ENCODE measurements at regions not wholly inside any gene's neighbourhood (a gene's known extent, or its start where the extent isn't known, plus 50 kb on each side); places are given as distances from the start of the nearest gene placed in this dataset.
A peak's percentile ranks its signal among the peaks of the same experiment; 100 is the strongest.

DNA sequence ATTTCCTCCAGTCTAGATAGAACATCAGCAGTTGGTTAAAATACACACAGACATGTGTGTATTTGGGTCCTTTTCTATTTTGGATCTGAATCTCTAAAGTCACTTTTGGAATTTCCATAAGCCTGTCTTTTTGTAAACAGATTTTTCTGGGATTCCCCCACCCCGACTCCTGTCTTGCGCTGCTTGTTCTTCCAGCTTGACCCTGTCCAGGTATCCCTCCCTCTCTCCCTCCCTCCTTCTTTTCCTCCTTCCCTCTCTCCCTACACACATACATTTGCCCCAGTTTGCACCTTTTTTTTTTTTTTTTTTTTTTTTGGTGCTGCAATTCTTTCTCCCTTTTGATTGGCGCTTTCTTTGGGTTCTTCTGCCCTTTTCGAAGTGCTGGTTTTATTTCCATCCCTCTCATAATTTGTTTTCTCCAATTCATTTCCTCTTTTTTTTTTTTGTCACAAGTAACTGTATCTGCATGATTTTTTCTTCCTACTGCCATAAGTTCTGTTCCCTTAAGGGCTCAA, 114.8 kb upstream of the SERTAD2 start:
- no peak for ATAC-seq

DNA sequence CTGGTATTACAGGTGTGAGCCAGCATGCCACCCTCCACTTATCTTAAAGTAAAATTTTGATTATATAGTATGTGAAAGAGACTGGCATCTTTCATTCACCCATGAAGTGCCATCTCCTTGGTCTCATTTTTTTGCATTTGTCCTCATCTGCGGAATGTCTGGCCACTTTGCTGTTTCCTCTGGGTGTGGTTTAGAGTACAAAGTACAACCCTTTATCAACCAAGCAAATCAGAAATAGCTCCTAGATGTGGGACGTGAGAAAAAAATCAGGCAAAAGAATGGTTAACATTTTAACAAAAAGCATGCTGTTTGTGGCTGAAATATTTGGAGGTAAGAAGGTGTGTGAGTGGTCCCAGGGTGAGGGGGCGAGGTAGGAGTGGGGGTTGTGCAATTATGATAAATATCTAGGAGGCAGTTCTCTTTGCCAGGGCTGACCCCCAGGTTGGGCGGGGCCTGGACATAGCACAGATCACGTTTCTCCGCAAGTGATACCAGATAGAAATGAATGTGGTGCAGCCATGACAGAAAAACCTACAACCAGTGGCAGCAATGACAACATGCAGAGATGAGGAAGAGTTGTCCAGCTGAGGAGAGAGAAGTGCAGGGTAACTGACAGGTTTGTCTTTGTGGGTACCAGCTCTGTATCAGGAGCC, 115.8 kb upstream of the SERTAD2 start:
- no peak for ATAC-seq
- TF ChIP-seq TOX (CRISPR knock-in tag; IDR thresholded peaks at IDR 0.05; ENCODE audit: borderline replicate concordance) (no peak), ARNTL (CRISPR knock-in tag; IDR thresholded peaks at IDR 0.05; ENCODE audit: borderline replicate concordance, low read depth) (no peak), PPARA (CRISPR knock-in tag; IDR thresholded peaks at IDR 0.05; ENCODE audit: borderline replicate concordance) (no peak), ZNF8 (CRISPR knock-in tag; IDR thresholded peaks at IDR 0.05) (no peak), ESRRG (CRISPR knock-in tag; IDR thresholded peaks at IDR 0.05) (no peak)

More for the DNA sequence above, 114.8 kb upstream of the SERTAD2 start:
- no peak for TF ChIP-seq ISL1 (CRISPR knock-in tag; IDR thresholded peaks at IDR 0.05)
- TF ChIP-seq CSDC2 (CRISPR knock-in tag; IDR thresholded peaks at IDR 0.05), result no peak
- TF ChIP-seq TOX (CRISPR knock-in tag; IDR thresholded peaks at IDR 0.05; ENCODE audit: borderline replicate concordance), result no peak
- no peak for TF ChIP-seq ZC3H10 (CRISPR knock-in tag; IDR thresholded peaks at IDR 0.05)
- TF ChIP-seq GLIS3 (CRISPR knock-in tag; IDR thresholded peaks at IDR 0.05), result no peak
- no peak for TF ChIP-seq ZFP30 (CRISPR knock-in tag; IDR thresholded peaks at IDR 0.05)

- no peak for ATAC-seq
- no peak for TF ChIP-seq CSDC2 (CRISPR knock-in tag; IDR thresholded peaks at IDR 0.05)
- TF ChIP-seq PPARA (CRISPR knock-in tag; IDR thresholded peaks at IDR 0.05; ENCODE audit: borderline replicate concordance), result no peak
- TF ChIP-seq TSHZ2 (CRISPR knock-in tag; IDR thresholded peaks at IDR 0.05), result no peak
- TF ChIP-seq RARB (CRISPR knock-in tag; IDR thresholded peaks at IDR 0.05), result no peak
- no peak for TF ChIP-seq ZNF565 (CRISPR knock-in tag; conservative IDR thresholded peaks at IDR 0.05; ENCODE audit: low read depth)
- no peak for TF ChIP-seq TOX (CRISPR knock-in tag; IDR thresholded peaks at IDR 0.05; ENCODE audit: borderline replicate concordance)
- TF ChIP-seq TCF4 (CRISPR knock-in tag; IDR thresholded peaks at IDR 0.05; ENCODE audit: borderline replicate concordance), result no peak
- TF ChIP-seq ZNF8 (CRISPR knock-in tag; IDR thresholded peaks at IDR 0.05), result no peak
- TF ChIP-seq OSR1 (CRISPR knock-in tag; IDR thresholded peaks at IDR 0.05), result no peak
- TF ChIP-seq POU6F1 (CRISPR knock-in tag; IDR thresholded peaks at IDR 0.05; ENCODE audit: borderline replicate concordance, low read depth), result no peak
- no peak for TF ChIP-seq GLIS3 (CRISPR knock-in tag; IDR thresholded peaks at IDR 0.05)
- no peak for TF ChIP-seq ARNTL (CRISPR knock-in tag; IDR thresholded peaks at IDR 0.05; ENCODE audit: borderline replicate concordance, low read depth)
Observed at GRCh38 chr2:64770137-64770780, 116.5 kb upstream of the SERTAD2 start.

GRCh38 chr2:64770781-64771334, 117.1 kb upstream of the SERTAD2 start:
- TF ChIP-seq OSR1 (CRISPR knock-in tag; IDR thresholded peaks at IDR 0.05), result no peak
- no peak for TF ChIP-seq ARNTL (CRISPR knock-in tag; IDR thresholded peaks at IDR 0.05; ENCODE audit: borderline replicate concordance, low read depth)
- no peak for TF ChIP-seq POU6F1 (CRISPR knock-in tag; IDR thresholded peaks at IDR 0.05; ENCODE audit: borderline replicate concordance, low read depth)
- TF ChIP-seq SNAI2 (CRISPR knock-in tag; IDR thresholded peaks at IDR 0.05), result no peak
- TF ChIP-seq ZNF70 (CRISPR knock-in tag; IDR thresholded peaks at IDR 0.05), result no peak
- TF ChIP-seq ZNF565 (CRISPR knock-in tag; conservative IDR thresholded peaks at IDR 0.05; ENCODE audit: low read depth), result no peak
- peak; percentile 75 for ATAC-seq

DNA sequence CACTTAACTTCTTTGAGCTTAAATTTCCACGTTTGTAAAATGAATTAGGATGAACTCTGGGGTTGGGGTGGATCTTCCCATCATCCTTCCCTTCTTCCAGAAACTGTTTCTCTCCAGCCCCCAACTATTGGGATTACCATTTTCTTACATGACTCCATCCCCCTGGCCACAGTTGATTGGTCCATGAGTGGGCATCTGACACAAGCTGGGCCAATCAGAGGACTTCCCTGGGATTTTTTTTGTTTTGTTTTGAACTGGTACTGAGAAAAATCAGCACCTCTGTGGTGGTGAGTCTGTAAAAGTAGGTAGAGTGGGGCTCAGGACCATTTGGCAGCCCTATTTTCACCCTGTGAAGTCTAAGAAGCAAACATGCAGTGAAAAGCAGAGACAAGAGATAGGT, 118.0 kb upstream of the SERTAD2 start:
- ATAC-seq, result no peak
- TF ChIP-seq ZNF8 (CRISPR knock-in tag; IDR thresholded peaks at IDR 0.05) (no peak), CSDC2 (CRISPR knock-in tag; IDR thresholded peaks at IDR 0.05) (no peak), PATZ1 (CRISPR knock-in tag; IDR thresholded peaks at IDR 0.05; ENCODE audit: borderline replicate concordance) (no peak), ZNF565 (CRISPR knock-in tag; conservative IDR thresholded peaks at IDR 0.05; ENCODE audit: low read depth) (no peak), ZC3H10 (CRISPR knock-in tag; IDR thresholded peaks at IDR 0.05) (no peak)

Measured in SK-N-SH treated with all-trans-retinoic acid at 6 μM for 48 hours (cell line).